NCI-H82 (cell line): ENCODE measurements at regions not wholly inside any gene's neighbourhood (a gene's known extent, or its start where the extent isn't known, plus 50 kb on each side); places are given as distances from the start of the nearest gene placed in this dataset.

Experiments
- DNase-seq: peaks from one replicate; lab custom pipeline; 2025; lab: John Stamatoyannopoulos, UW

GRCh38 chr2:6739547-6739946, 126.2 kb downstream of the CMPK2 start:
- no peak for DNase-seq

- peak; percentile 10 for DNase-seq
Measured at GRCh38 chr2:6741229-6741628, 124.5 kb downstream of the CMPK2 start.

GRCh38 chr2:6744038-6744437, 121.7 kb downstream of the CMPK2 start:
- no peak for DNase-seq

GRCh38 chr2:6747433-6747832, 118.3 kb downstream of the CMPK2 start:
- no peak for DNase-seq

GRCh38 chr2:6748406-6749067, 117.2 kb downstream of the CMPK2 start:
- peak; percentile 29 for DNase-seq

GRCh38 chr2:6749962-6750361, 115.7 kb downstream of the CMPK2 start:
- DNase-seq: peak; percentile 34

GRCh38 chr2:6750411-6751158, 115.1 kb downstream of the CMPK2 start:
- DNase-seq: peak; percentile 75

GRCh38 chr2:6754419-6754818, 111.3 kb downstream of the CMPK2 start:
- peak; percentile 66 for DNase-seq

GRCh38 chr2:6755456-6755855, 110.3 kb downstream of the CMPK2 start:
- peak; percentile 95 for DNase-seq

- DNase-seq: no peak
Measured at GRCh38 chr2:6757215-6757614, 108.5 kb downstream of the CMPK2 start.

GRCh38 chr2:6759689-6760088, 106.0 kb downstream of the CMPK2 start:
- no peak for DNase-seq

GRCh38 chr2:6760132-6760531, 105.6 kb downstream of the CMPK2 start:
- no peak for DNase-seq

- DNase-seq: no peak
Measured at GRCh38 chr2:6764968-6765723, 100.6 kb downstream of the CMPK2 start.

GRCh38 chr2:6769346-6769745, 96.4 kb downstream of the CMPK2 start:
- no peak for DNase-seq

- DNase-seq: no peak
Measured at GRCh38 chr2:6770006-6770405, 95.7 kb downstream of the CMPK2 start.

GRCh38 chr2:6771634-6772611, 93.8 kb downstream of the CMPK2 start:
- peak; percentile 73 for DNase-seq

- DNase-seq: peak; percentile 82
Measured at GRCh38 chr2:6773007-6773693, 92.6 kb downstream of the CMPK2 start.

GRCh38 chr2:6773694-6774044, 92.0 kb downstream of the CMPK2 start:
- DNase-seq: no peak

GRCh38 chr2:6776125-6776524, 89.6 kb downstream of the CMPK2 start:
- DNase-seq: no peak

- DNase-seq: no peak
Measured at GRCh38 chr2:6777626-6778025, 88.1 kb downstream of the CMPK2 start.

- peak; percentile 9 for DNase-seq
Measured at GRCh38 chr2:6780765-6781274, 84.9 kb downstream of the CMPK2 start.
